ENCODE measurements at regions not wholly inside any gene's neighbourhood (a gene's known extent, or its start where the extent isn't known, plus 50 kb on each side); places are given as distances from the start of the nearest gene placed in this dataset.

- no peak for TF ChIP-seq CREB1 (CRISPR knock-in tag; IDR thresholded peaks at IDR 0.05)
- no peak for TF ChIP-seq ATF2 (CRISPR knock-in tag; IDR thresholded peaks at IDR 0.05; ENCODE audit: borderline replicate concordance, low read depth)
- TF ChIP-seq ZNF671 (CRISPR knock-in tag; IDR thresholded peaks at IDR 0.05), result no peak
- TF ChIP-seq GTF2I (CRISPR knock-in tag; conservative IDR thresholded peaks at IDR 0.05), result no peak
- TF ChIP-seq JUN (CRISPR knock-in tag; IDR thresholded peaks at IDR 0.05), result no peak
- no peak for TF ChIP-seq KAT7 (CRISPR knock-in tag; IDR thresholded peaks at IDR 0.05; ENCODE audit: borderline replicate concordance)
Observed at GRCh38 chr5:12095808-12096281, 191.6 kb upstream of the CTNND2 start (continued).

- TF ChIP-seq SMAD3 (CRISPR knock-in tag; IDR thresholded peaks at IDR 0.05; ENCODE audit: borderline replicate concordance), result no peak
- TF ChIP-seq ZNF423 (CRISPR knock-in tag; IDR thresholded peaks at IDR 0.05), result no peak
- no peak for TF ChIP-seq GABPB1 (CRISPR knock-in tag; IDR thresholded peaks at IDR 0.05)
- TF ChIP-seq ZNF219 (CRISPR knock-in tag; IDR thresholded peaks at IDR 0.05; ENCODE audit: borderline replicate concordance), result no peak
- TF ChIP-seq ATF2 (CRISPR knock-in tag; IDR thresholded peaks at IDR 0.05; ENCODE audit: borderline replicate concordance, low read depth), result no peak
- no peak for TF ChIP-seq PRDM15 (CRISPR knock-in tag; IDR thresholded peaks at IDR 0.05)
- no peak for TF ChIP-seq USF1 (CRISPR knock-in tag; IDR thresholded peaks at IDR 0.05)
- TF ChIP-seq TP53 (CRISPR knock-in tag; IDR thresholded peaks at IDR 0.05), result no peak
- TF ChIP-seq PRRX2 (CRISPR knock-in tag; IDR thresholded peaks at IDR 0.05), result no peak
- TF ChIP-seq ZNF532 (CRISPR knock-in tag; IDR thresholded peaks at IDR 0.05; ENCODE audit: borderline replicate concordance), result no peak
- no peak for TF ChIP-seq ZNF138 (CRISPR knock-in tag; conservative IDR thresholded peaks at IDR 0.05)
- POLR2A ChIA-PET, result no interaction called here
- Mint-ChIP-seq H3K4me1 (no peaks in the 10 kb centered on the region), H3K36me3 (peaks cover 2% of the 10 kb centered on the region; the same call in 1 of the 2 replicates), H3K27me3 (ENCODE audit: low read depth) (no peaks in the 10 kb centered on the region; the same call in 1 of the 2 replicates), H3K4me3 (no peak overlapping the region), H3K27ac (no peak overlapping the region), H3K9me3 (peaks cover 20% of the 10 kb centered on the region)
- DNase-seq (ENCODE audit: low spot score), result no peak
- no peak for ATAC-seq
- CTCF ChIA-PET, result no interaction called here
Observed at GRCh38 chr5:12093586-12093985, 189.3 kb upstream of the CTNND2 start.

Data from WTC11 (cell line).